ENCODE measurements at regions not wholly inside any gene's neighbourhood (a gene's known extent, or its start where the extent isn't known, plus 50 kb on each side); places are given as distances from the start of the nearest gene placed in this dataset.

DNA sequence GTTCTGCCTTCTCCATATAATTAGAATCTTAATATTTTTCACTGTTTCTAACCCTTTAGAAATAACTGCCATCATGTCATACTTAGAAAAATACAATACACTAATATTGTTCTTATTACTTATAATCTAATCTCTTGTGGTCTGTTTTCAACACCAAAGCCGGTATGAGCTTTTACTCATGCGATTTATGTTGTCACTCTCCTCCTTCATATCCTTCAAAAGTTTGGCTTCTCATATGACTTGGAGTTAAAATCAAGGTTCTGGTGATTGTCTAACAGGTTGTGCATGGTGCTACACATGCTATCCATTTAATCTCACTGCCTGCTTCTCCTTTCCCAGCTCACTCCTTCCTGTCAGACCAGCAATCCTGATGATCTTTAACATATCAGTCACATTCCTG, 1392.9 kb downstream of the ARAP2 start:
- CTCF ChIA-PET: no interaction called here

DNA sequence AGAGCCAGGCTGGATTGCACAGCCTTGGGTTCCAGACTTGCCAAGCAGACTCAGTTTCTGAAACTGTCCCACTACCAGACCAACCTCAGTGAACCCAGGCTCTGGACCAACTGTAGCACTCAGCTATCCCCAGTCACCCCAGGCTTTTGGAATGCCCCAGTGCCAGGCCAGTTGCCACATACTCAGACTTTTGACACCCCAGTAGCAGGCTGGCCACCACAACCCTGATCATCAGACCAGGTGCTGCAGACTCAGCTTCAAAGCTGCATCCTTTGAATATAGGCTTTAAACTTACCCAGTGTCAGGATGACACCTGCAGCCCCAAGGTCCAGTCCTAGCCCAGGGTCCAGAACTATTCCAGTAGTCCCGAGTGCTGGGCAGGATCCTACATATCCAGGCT, 1389.9 kb downstream of the ARAP2 start:
- no TSS peak for BruUV-seq (replicated peaks)
- POLR2A ChIA-PET (ENCODE audit: unreplicated experiment): no interaction called here
- no peaks in the 10 kb centered on the region for H3K9me3 ChIP-seq (ENCODE audit: low read length)
- H4K20me1 ChIP-seq (ENCODE audit: low read length): no peaks in the 10 kb centered on the region
- ATAC-seq: no peak
- H3K79me2 ChIP-seq (ENCODE audit: low read length): no peaks in the 10 kb centered on the region
- H3K4me1 ChIP-seq (ENCODE audit: insufficient read depth, low read length): no peaks in the 10 kb centered on the region
- no peaks in the 10 kb centered on the region for H3F3A ChIP-seq (ENCODE audit: low read length, unreplicated experiment)
- H2AFZ ChIP-seq (ENCODE audit: low read length): no peak overlapping the region
- intact Hi-C loops (cut with micrococcal nuclease): no loop called here
- no peak for TF ChIP-seq EZH2phosphoT487 (IDR thresholded peaks at IDR 0.05; ENCODE audit: borderline replicate concordance, low read length)
- TF ChIP-seq, protein P1, sequence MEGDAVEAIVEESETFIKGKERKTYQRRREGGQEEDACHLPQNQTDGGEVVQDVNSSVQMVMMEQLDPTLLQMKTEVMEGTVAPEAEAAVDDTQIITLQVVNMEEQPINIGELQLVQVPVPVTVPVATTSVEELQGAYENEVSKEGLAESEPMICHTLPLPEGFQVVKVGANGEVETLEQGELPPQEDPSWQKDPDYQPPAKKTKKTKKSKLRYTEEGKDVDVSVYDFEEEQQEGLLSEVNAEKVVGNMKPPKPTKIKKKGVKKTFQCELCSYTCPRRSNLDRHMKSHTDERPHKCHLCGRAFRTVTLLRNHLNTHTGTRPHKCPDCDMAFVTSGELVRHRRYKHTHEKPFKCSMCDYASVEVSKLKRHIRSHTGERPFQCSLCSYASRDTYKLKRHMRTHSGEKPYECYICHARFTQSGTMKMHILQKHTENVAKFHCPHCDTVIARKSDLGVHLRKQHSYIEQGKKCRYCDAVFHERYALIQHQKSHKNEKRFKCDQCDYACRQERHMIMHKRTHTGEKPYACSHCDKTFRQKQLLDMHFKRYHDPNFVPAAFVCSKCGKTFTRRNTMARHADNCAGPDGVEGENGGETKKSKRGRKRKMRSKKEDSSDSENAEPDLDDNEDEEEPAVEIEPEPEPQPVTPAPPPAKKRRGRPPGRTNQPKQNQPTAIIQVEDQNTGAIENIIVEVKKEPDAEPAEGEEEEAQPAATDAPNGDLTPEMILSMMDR (conservative IDR thresholded peaks at IDR 0.05; ENCODE audit: low read depth, low read length): no peak
- no peak for TF ChIP-seq EZH2 (IDR thresholded peaks at IDR 0.05; ENCODE audit: low read length, unreplicated experiment)
- no peaks in the 10 kb centered on the region for H3K27me3 ChIP-seq (ENCODE audit: low read length)
- H3K36me3 ChIP-seq (ENCODE audit: low read depth, low read length): no peaks in the 10 kb centered on the region
- no peaks in the 10 kb centered on the region for H3K9me2 ChIP-seq (replicated peaks; ENCODE audit: low read length)
- DNase-seq: no peak
- CTCF ChIA-PET: no interaction called here
- H3K4me2 ChIP-seq (ENCODE audit: low read length): no peak overlapping the region
- H3K27ac ChIP-seq (ENCODE audit: low read length): no peak overlapping the region
- H3K9ac ChIP-seq (ENCODE audit: low read length): no peak overlapping the region
- H3K4me3 ChIP-seq (ENCODE audit: low read length): no peak overlapping the region

More for the DNA sequence above, 1392.9 kb downstream of the ARAP2 start:
- ATAC-seq (no peak), DNase-seq (no peak)
- H3K27me3 ChIP-seq (ENCODE audit: low read length): no peaks in the 10 kb centered on the region
- intact Hi-C loops (cut with micrococcal nuclease): no loop called here
- H3K36me3 ChIP-seq (ENCODE audit: low read depth, low read length): no peaks in the 10 kb centered on the region
- H3K27ac ChIP-seq (ENCODE audit: low read length): no peak overlapping the region
- H3K4me1 ChIP-seq (ENCODE audit: insufficient read depth, low read length): no peaks in the 10 kb centered on the region
- TF ChIP-seq EZH2 (IDR thresholded peaks at IDR 0.05; ENCODE audit: low read length, unreplicated experiment) (no peak), EZH2phosphoT487 (IDR thresholded peaks at IDR 0.05; ENCODE audit: borderline replicate concordance, low read length) (no peak)
- TF ChIP-seq, protein P1 (conservative IDR thresholded peaks at IDR 0.05; ENCODE audit: low read depth, low read length): no peak
- H3K4me2 ChIP-seq (ENCODE audit: low read length): no peak overlapping the region
- BruUV-seq (replicated peaks): no TSS peak
- H3K9me3 ChIP-seq (ENCODE audit: low read length): no peaks in the 10 kb centered on the region
- POLR2A ChIA-PET (ENCODE audit: unreplicated experiment): no interaction called here
- H3K79me2 ChIP-seq (ENCODE audit: low read length): no peaks in the 10 kb centered on the region
- no peak overlapping the region for H3K9ac ChIP-seq (ENCODE audit: low read length)
- H3F3A ChIP-seq (ENCODE audit: low read length, unreplicated experiment): no peaks in the 10 kb centered on the region
- H2AFZ ChIP-seq (ENCODE audit: low read length): no peak overlapping the region
- H3K9me2 ChIP-seq (replicated peaks; ENCODE audit: low read length): no peaks in the 10 kb centered on the region
- no peak overlapping the region for H3K4me3 ChIP-seq (ENCODE audit: low read length)
- H4K20me1 ChIP-seq (ENCODE audit: low read length): no peaks in the 10 kb centered on the region

- H3K4me1 ChIP-seq (ENCODE audit: insufficient read depth, low read length): no peaks in the 10 kb centered on the region
- CTCF ChIA-PET: no interaction called here
- no peaks in the 10 kb centered on the region for H3K27me3 ChIP-seq (ENCODE audit: low read length)
- H3F3A ChIP-seq (ENCODE audit: low read length, unreplicated experiment): no peaks in the 10 kb centered on the region
- H2AFZ ChIP-seq (ENCODE audit: low read length): no peak overlapping the region
- BruUV-seq (replicated peaks): no TSS peak
- H3K9me2 ChIP-seq (replicated peaks; ENCODE audit: low read length): no peaks in the 10 kb centered on the region
- POLR2A ChIA-PET (ENCODE audit: unreplicated experiment): no interaction called here
- no peaks in the 10 kb centered on the region for H4K20me1 ChIP-seq (ENCODE audit: low read length)
- no peak overlapping the region for H3K27ac ChIP-seq (ENCODE audit: low read length)
- no peaks in the 10 kb centered on the region for H3K36me3 ChIP-seq (ENCODE audit: low read depth, low read length)
- no peak overlapping the region for H3K9ac ChIP-seq (ENCODE audit: low read length)
- TF ChIP-seq EZH2 (IDR thresholded peaks at IDR 0.05; ENCODE audit: low read length, unreplicated experiment): no peak
- TF ChIP-seq EZH2phosphoT487 (IDR thresholded peaks at IDR 0.05; ENCODE audit: borderline replicate concordance, low read length): no peak
- TF ChIP-seq, protein P1 (conservative IDR thresholded peaks at IDR 0.05; ENCODE audit: low read depth, low read length): no peak
- H3K9me3 ChIP-seq (ENCODE audit: low read length): no peaks in the 10 kb centered on the region
- no peak for ATAC-seq
- H3K79me2 ChIP-seq (ENCODE audit: low read length): no peaks in the 10 kb centered on the region
- no peak for DNase-seq
- intact Hi-C loops (cut with micrococcal nuclease): no loop called here
- H3K4me3 ChIP-seq (ENCODE audit: low read length): no peak overlapping the region
- H3K4me2 ChIP-seq (ENCODE audit: low read length): no peak overlapping the region
Measured at GRCh38 chr4:34861666-34862065, 1382.6 kb downstream of the ARAP2 start.
